Vagina (tissue), 2 donors: ENCODE measurements at regions not wholly inside any gene's neighbourhood (a gene's known extent, or its start where the extent isn't known, plus 50 kb on each side); places are given as distances from the start of the nearest gene placed in this dataset.

ENCODE experiments used
- DNase-seq, 2 donors: peaks; one replicate each; pipeline ENCODE4 v3.0.0-alpha.2; 2017; ENCODE audit errors: extremely low spot score in 2 of 2
- H3K27ac ChIP-seq: fragments of 200-600 bp; sonication (generic); one replicate; pipeline ENCODE4 v1.5.1; 2019
- H3K27me3 ChIP-seq: fragments of 200-600 bp; sonication (generic); one replicate; pipeline ENCODE4 v1.5.1; 2019
- H3K36me3 ChIP-seq, 2 donors: fragments of 200-600 bp; sonication (generic); one replicate each; pipeline ENCODE4 v1.5.1; 2017 to 2019
- H3K4me1 ChIP-seq: fragments of 200-600 bp; sonication (generic); one replicate; pipeline ENCODE4 v1.5.1; 2019
- H3K4me3 ChIP-seq, 2 donors: fragments of 200-600 bp; sonication (generic); 1 replicate in 1 of 2; 2 replicates in 1 of 2; pipeline ENCODE4 v1.5.1; 2016 to 2019
- H3K9me3 ChIP-seq: fragments of 200-600 bp; sonication (generic); one replicate; pipeline ENCODE4 v1.5.1; 2019
- POLR2A ChIP-seq, 2 donors: fragments of 450-650 bp; IDR thresholded peaks; one replicate each; pipeline ENCODE4 v1.6.1; 2017; ENCODE audit warnings: antibody characterized with exemption in 2 of 2, mild to moderate bottlenecking in 2 of 2, moderate library complexity in 2 of 2
- POLR2AphosphoS5 ChIP-seq, 2 donors: sonication (generic); formaldehyde crosslinking; IDR thresholded peaks; one replicate each; pipeline ENCODE4 v1.9.0; 2017; ENCODE audit warnings: antibody characterized with exemption in 2 of 2, mild to moderate bottlenecking in 2 of 2, low read depth in 1 of 2; ENCODE audit not compliant: insufficient read depth in 1 of 2
- intact Hi-C: fragments of 100-400 bp; cut with DNase I; formaldehyde crosslinking; loops from one replicate; pipeline ENCODE4 v1.15.1; 2023
- TF ChIP-seq, protein P1 (sequence below), 3 experiments: fragments of 450-650 bp in 2 of 3; fragments of 200-600 bp in 1 of 3; sonication (generic) in 1 of 3; IDR thresholded peaks; one replicate each; pipeline ENCODE4 v1.5.1; 2017 to 2019; ENCODE audit warnings: antibody characterized with exemption in 3 of 3, mild to moderate bottlenecking in 2 of 3, moderate library complexity in 2 of 3

DNA sequence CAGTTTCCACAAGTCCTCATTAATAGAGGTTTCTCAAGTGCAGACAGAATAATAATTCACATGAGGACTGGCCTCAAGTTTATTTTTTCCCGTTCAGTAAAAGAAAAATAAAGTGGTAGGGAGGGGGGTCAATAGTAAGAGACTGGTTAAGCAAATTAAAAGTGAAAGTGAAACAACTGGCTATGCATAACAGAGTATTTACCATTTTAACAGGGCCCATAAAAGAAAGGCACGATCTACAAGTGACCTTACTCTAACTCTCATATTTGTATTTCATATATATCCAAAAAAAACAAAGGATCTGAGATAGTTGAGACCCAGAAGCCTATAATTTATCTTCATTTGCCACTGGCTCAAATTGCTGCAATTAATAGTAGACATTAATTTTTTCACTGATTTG, 686.3 kb downstream of the NTRK3 start:
- no peak for DNase-seq
- no peaks in the 10 kb centered on the region for H3K4me1 ChIP-seq
- intact Hi-C loops = no loop called here
- H3K9me3 ChIP-seq = no peaks in the 10 kb centered on the region
- H3K4me3 ChIP-seq = no peak overlapping the region
- no peak for TF ChIP-seq POLR2A (IDR thresholded peaks at IDR 0.05)
- TF ChIP-seq, protein P1, sequence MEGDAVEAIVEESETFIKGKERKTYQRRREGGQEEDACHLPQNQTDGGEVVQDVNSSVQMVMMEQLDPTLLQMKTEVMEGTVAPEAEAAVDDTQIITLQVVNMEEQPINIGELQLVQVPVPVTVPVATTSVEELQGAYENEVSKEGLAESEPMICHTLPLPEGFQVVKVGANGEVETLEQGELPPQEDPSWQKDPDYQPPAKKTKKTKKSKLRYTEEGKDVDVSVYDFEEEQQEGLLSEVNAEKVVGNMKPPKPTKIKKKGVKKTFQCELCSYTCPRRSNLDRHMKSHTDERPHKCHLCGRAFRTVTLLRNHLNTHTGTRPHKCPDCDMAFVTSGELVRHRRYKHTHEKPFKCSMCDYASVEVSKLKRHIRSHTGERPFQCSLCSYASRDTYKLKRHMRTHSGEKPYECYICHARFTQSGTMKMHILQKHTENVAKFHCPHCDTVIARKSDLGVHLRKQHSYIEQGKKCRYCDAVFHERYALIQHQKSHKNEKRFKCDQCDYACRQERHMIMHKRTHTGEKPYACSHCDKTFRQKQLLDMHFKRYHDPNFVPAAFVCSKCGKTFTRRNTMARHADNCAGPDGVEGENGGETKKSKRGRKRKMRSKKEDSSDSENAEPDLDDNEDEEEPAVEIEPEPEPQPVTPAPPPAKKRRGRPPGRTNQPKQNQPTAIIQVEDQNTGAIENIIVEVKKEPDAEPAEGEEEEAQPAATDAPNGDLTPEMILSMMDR (IDR thresholded peaks at IDR 0.05) = no peak
- TF ChIP-seq POLR2AphosphoS5 (IDR thresholded peaks at IDR 0.05; ENCODE audit: insufficient read depth in 1 of 2, low read depth in 1 of 2) = no peak
- no peaks in the 10 kb centered on the region for H3K36me3 ChIP-seq
- no peak overlapping the region for H3K27ac ChIP-seq
- H3K27me3 ChIP-seq = no peaks in the 10 kb centered on the region

DNA sequence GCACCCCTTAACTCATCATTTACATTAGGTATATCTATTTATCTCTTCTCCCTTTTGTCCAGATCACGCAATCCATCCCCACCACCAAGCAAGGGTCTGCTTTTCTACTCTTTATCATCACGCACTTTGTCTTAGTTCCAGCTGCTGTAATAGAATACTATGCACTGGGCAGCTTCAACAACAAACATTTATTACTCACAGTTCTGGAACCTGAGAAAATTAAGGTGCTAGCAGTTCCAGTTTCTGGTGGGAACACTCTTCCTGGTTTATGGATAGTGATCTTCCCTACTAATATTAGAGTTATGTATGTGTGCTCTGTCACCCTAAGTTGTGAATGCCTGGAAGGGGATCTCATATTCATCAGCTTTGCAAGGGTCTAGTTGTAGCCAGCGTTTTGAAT, 687.0 kb downstream of the NTRK3 start:
- H3K4me3 ChIP-seq = no peak overlapping the region
- no peaks in the 10 kb centered on the region for H3K9me3 ChIP-seq
- no peak for TF ChIP-seq POLR2A (IDR thresholded peaks at IDR 0.05)
- TF ChIP-seq, protein P1 (IDR thresholded peaks at IDR 0.05) = no peak
- no peak for TF ChIP-seq POLR2AphosphoS5 (IDR thresholded peaks at IDR 0.05; ENCODE audit: insufficient read depth in 1 of 2, low read depth in 1 of 2)
- no peak for DNase-seq
- intact Hi-C loops = no loop called here
- H3K36me3 ChIP-seq = no peaks in the 10 kb centered on the region
- H3K27ac ChIP-seq = no peak overlapping the region
- no peaks in the 10 kb centered on the region for H3K27me3 ChIP-seq
- no peaks in the 10 kb centered on the region for H3K4me1 ChIP-seq

DNA sequence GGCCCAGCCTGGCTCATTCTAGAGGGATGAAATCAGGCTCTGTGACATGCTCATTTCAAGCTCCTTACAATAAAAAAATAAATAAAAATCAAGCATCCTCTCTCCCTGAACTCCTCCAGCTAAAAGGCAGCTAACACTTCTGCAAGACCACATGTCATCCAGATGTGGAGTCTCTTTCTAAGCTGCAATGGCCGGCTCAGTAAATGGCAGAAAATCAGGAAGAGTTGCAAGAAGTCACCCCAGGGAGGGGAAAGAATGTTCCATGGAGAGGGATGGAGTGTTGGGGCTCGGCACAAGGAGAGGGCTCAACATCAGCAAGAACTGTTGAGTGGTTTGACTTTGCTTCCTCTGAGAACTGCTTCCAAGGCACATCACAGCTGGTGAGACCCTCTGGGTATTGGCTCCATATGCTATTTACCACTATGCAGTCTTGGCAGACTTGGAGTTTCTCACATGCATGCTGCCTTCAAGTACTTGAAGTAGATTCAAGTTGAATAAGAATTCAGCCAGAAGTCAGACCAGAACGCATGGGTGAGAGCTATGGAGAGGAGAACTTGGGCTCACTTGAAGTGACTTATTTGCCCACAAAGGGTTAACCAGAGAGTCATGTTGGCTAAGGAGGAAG, 689.0 kb downstream of the NTRK3 start:
- no peaks in the 10 kb centered on the region for H3K36me3 ChIP-seq
- no peak for DNase-seq
- no peak for TF ChIP-seq POLR2A (IDR thresholded peaks at IDR 0.05)
- TF ChIP-seq POLR2AphosphoS5 (IDR thresholded peaks at IDR 0.05; ENCODE audit: insufficient read depth in 1 of 2, low read depth in 1 of 2) = no peak
- TF ChIP-seq, protein P1 (IDR thresholded peaks at IDR 0.05) = no peak
- H3K27ac ChIP-seq = no peak overlapping the region
- H3K9me3 ChIP-seq = no peaks in the 10 kb centered on the region
- no peaks in the 10 kb centered on the region for H3K4me1 ChIP-seq
- no peak overlapping the region for H3K4me3 ChIP-seq
- no peaks in the 10 kb centered on the region for H3K27me3 ChIP-seq
- intact Hi-C loops = no loop called here

DNA sequence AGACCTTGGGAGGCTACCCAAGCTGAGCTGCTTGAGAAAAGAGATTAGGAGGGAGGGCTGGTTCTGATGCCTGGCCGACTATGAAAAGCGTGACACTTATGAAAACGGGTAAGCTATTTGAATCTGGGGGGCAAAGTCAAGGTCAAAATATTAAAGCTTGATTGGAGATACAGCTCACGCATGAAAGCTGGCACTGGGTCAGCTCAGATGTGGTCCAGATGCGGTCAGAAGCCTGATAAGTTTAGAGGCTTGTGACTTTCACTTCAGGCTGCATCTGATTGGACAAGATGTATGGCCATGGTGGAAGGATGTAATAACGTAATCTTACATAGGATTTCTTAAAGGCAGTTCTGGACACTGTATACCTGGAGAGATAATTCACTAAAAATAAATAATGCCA, 690.3 kb downstream of the NTRK3 start:
- H3K4me1 ChIP-seq = no peaks in the 10 kb centered on the region
- no peak overlapping the region for H3K27ac ChIP-seq
- no peak for DNase-seq
- no peak for TF ChIP-seq POLR2AphosphoS5 (IDR thresholded peaks at IDR 0.05; ENCODE audit: insufficient read depth in 1 of 2, low read depth in 1 of 2)
- TF ChIP-seq, protein P1 (IDR thresholded peaks at IDR 0.05) = no peak
- TF ChIP-seq POLR2A (IDR thresholded peaks at IDR 0.05) = no peak
- intact Hi-C loops = no loop called here
- H3K4me3 ChIP-seq = no peak overlapping the region
- no peaks in the 10 kb centered on the region for H3K9me3 ChIP-seq
- H3K36me3 ChIP-seq = no peaks in the 10 kb centered on the region
- no peaks in the 10 kb centered on the region for H3K27me3 ChIP-seq

DNA sequence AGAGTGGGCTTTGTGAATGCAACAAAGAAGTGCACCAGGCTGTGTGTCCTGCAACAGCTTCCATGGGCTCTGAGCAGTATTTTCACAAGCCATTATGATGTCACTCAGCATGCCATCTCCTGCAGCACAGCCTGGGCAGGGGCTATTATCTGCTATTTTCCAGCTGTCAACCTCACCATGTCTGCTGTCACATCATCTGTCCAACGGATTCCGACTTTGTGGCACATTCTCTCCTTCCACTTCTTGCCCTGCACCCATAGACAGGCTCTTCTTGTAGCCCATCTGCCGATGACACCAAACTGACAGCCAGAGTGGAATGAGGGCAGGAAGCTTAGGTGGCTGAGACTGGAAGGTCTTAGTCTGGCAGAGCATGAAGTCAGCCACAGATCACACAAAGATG, 691.9 kb downstream of the NTRK3 start:
- intact Hi-C loops = no loop called here

More for the DNA sequence above, 691.9 kb downstream of the NTRK3 start:
- Histone ChIP-seq H3K4me1 (no peaks in the 10 kb centered on the region), H3K9me3 (no peaks in the 10 kb centered on the region), H3K27ac (no peak overlapping the region), H3K36me3 (no peaks in the 10 kb centered on the region), H3K27me3 (no peaks in the 10 kb centered on the region), H3K4me3 (no peak overlapping the region)
- TF ChIP-seq POLR2A (IDR thresholded peaks at IDR 0.05) = no peak
- TF ChIP-seq POLR2AphosphoS5 (IDR thresholded peaks at IDR 0.05; ENCODE audit: insufficient read depth in 1 of 2, low read depth in 1 of 2) = no peak
- TF ChIP-seq, protein P1 (IDR thresholded peaks at IDR 0.05) = no peak
- DNase-seq = no peak
